ENCODE measurements at regions not wholly inside any gene's neighbourhood (a gene's known extent, or its start where the extent isn't known, plus 50 kb on each side); places are given as distances from the start of the nearest gene placed in this dataset.

- H2AK5ac ChIP-seq (ENCODE audit: low read depth, low read length), result no peak overlapping the region
- H3K27ac ChIP-seq (ENCODE audit: insufficient read depth, low read length), result no peak overlapping the region
- H3K4ac ChIP-seq (ENCODE audit: low read depth, low read length), result 0 out of 2 replicates have a peak overlapping the region, but pooled peaks have one; percentile 2
- no peak overlapping the region for H3K4me2 ChIP-seq (ENCODE audit: low read depth, low read length)
- H3K4me1 ChIP-seq (ENCODE audit: control insufficient read depth, insufficient read depth, low read length), result peaks cover 6% of the 10 kb centered on the region
- peaks cover 15% of the 10 kb centered on the region for H3K9me1 ChIP-seq (ENCODE audit: insufficient read depth, low read length)
- H3K4me3 ChIP-seq (ENCODE audit: insufficient read depth, low read depth, low read length), result no peak overlapping the region
- H3K9me3 ChIP-seq (ENCODE audit: control insufficient read depth, insufficient read depth, low read length), result no peaks in the 10 kb centered on the region
- WGBS, 2 experiments (ENCODE audit: extremely low coverage in 2 of 2, insufficient read length in 1 of 2), result no CpG with 5 or more reads among the region's 1 CpG
- ChIA-PET CTCF (no interaction called here), POLR2A (ENCODE audit: unreplicated experiment) (no interaction called here)
- in situ Hi-C loops (cut with MboI; ENCODE audit: low sequenced_read_pairs), result no loop called here
- H3K36me3 ChIP-seq (ENCODE audit: control insufficient read depth, insufficient read depth, low read length), result no peaks in the 10 kb centered on the region
- DNase-seq (peak; percentile 58), ATAC-seq (ENCODE audit: low read depth) (peak; percentile 44; the same call in 1 of the 2 replicates)
- no peak overlapping the region for H2BK5ac ChIP-seq (ENCODE audit: low read depth, low read length, poor library complexity, severe bottlenecking)
- dilution Hi-C loops (cut with HindIII; ENCODE audit: low sequenced_read_pairs, unreplicated experiment), result no loop called here
- no peak overlapping the region for H3K9ac ChIP-seq (ENCODE audit: low read depth, low read length)
- no peak overlapping the region for H4K91ac ChIP-seq (ENCODE audit: insufficient read depth, low read depth, low read length)
- H2BK15ac ChIP-seq (ENCODE audit: low read depth, low read length), result no peak overlapping the region
- no peaks in the 10 kb centered on the region for H3K27me3 ChIP-seq (ENCODE audit: control insufficient read depth, insufficient read depth, low read length)
- intact Hi-C loops (cut with micrococcal nuclease), result no loop called here
- H4K5ac ChIP-seq (ENCODE audit: low read depth, low read length), result no peak overlapping the region
- no peak overlapping the region for H3K18ac ChIP-seq (ENCODE audit: low read depth, low read length)
- 0 out of 4 replicates have a peak overlapping the region, but pooled peaks of 1 of the 2 experiments have one; percentile 38 for H4K8ac ChIP-seq (ENCODE audit: low read depth in 2 of 2, low read length in 2 of 2)
- no peaks in the 10 kb centered on the region for H3K79me1 ChIP-seq (ENCODE audit: low read depth in 1 of 2, low read length in 2 of 2)
- no peak overlapping the region for H2BK120ac ChIP-seq (ENCODE audit: low read depth, low read length)
- no peaks in the 10 kb centered on the region for H4K20me1 ChIP-seq (ENCODE audit: insufficient read depth, low read length)
- no peak overlapping the region for H3K14ac ChIP-seq (replicated peaks; ENCODE audit: low read depth, low read length)
- H3K23ac ChIP-seq (ENCODE audit: low read depth, low read length), result no peak overlapping the region
- no peak overlapping the region for H2AK9ac ChIP-seq (replicated peaks; ENCODE audit: low read depth, low read length, poor library complexity)
- no peak overlapping the region for H3K56ac ChIP-seq (ENCODE audit: extremely low read depth, insufficient read depth, low read length)
- TF ChIP-seq RCOR1 (IDR thresholded peaks at IDR 0.05; ENCODE audit: insufficient replicate concordance, low read length) (no peak), CTCF (conservative IDR thresholded peaks at IDR 0.05; ENCODE audit: low read depth, low read length) (no peak), CHD1 (IDR thresholded peaks at IDR 0.05; ENCODE audit: low read depth, low read length) (no peak), USF2 (IDR thresholded peaks at IDR 0.05; ENCODE audit: low read depth, low read length) (no peak), RAD21 (IDR thresholded peaks at IDR 0.05; ENCODE audit: low read length) (no peak), BHLHE40 (IDR thresholded peaks at IDR 0.05; ENCODE audit: low read depth, low read length) (no peak), MAFK (IDR thresholded peaks at IDR 0.05; ENCODE audit: low read depth, low read length) (no peak), CEBPB (IDR thresholded peaks at IDR 0.05; ENCODE audit: low read depth, low read length) (no peak), MXI1 (IDR thresholded peaks at IDR 0.05; ENCODE audit: borderline replicate concordance, low read depth, low read length) (no peak), NFE2L2 (IDR thresholded peaks at IDR 0.05; ENCODE audit: low read depth, low read length) (no peak), POLR2A (IDR thresholded peaks at IDR 0.05; ENCODE audit: low read depth, low read length) (no peak), FOS (IDR thresholded peaks at IDR 0.05; ENCODE audit: low read depth, low read length) (no peak), MAZ (IDR thresholded peaks at IDR 0.05; ENCODE audit: borderline replicate concordance, low read depth, low read length) (no peak), SMC3 (IDR thresholded peaks at IDR 0.05; ENCODE audit: low read depth, low read length) (no peak), ELK1 (IDR thresholded peaks at IDR 0.05; ENCODE audit: borderline replicate concordance, low read depth, low read length) (no peak), RFX5 (IDR thresholded peaks at IDR 0.05; ENCODE audit: low read depth, low read length) (no peak)
- BruUV-seq (replicated peaks), result no TSS peak
- peak overlapping the region; percentile 58 for H2AFZ ChIP-seq (replicated peaks; ENCODE audit: low read length, poor library complexity)
- H2BK20ac ChIP-seq (ENCODE audit: low read depth, low read length), result no peak overlapping the region
Measured at GRCh38 chr1:115492880-115493279, 148.9 kb upstream of the VANGL1 start.

All from IMR-90 (cell line).